GM12892 (cell line): ENCODE measurements at regions not wholly inside any gene's neighbourhood (a gene's known extent, or its start where the extent isn't known, plus 50 kb on each side); places are given as distances from the start of the nearest gene placed in this dataset.

ENCODE experiments used
- POLR2A ChIP-seq: IDR thresholded peaks from 2 replicates; pipeline ENCODE4 v1.6.1; 2011; ENCODE audit warnings: low read depth, low read length, control low read depth
- POLR2AphosphoS5 ChIP-seq: IDR thresholded peaks from 2 replicates; pipeline ENCODE4 v1.6.1; 2011; ENCODE audit warnings: low read depth, low read length, control low read depth

- no peak for TF ChIP-seq POLR2A
- no peak for TF ChIP-seq POLR2AphosphoS5
Measured at GRCh38 chr13:67410645-67411044, 180.5 kb upstream of the PCDH9 start.
